GM23338 (cell line): ENCODE measurements at regions not wholly inside any gene's neighbourhood (a gene's known extent, or its start where the extent isn't known, plus 50 kb on each side); places are given as distances from the start of the nearest gene placed in this dataset.

Experiments used
- ATAC-seq: fragments of 200-7000 bp; cut with Tn5 transposase; 3 replicates; pipeline ENCODE4 v1.9.1; 2020
- DNase-seq: peaks from one replicate; pipeline ENCODE4 v3.0.0-alpha.2; 2015; ENCODE audit warnings: low spot score
- H2AFZ ChIP-seq: fragments of 200-600 bp; sonication (generic); 2 replicates; pipeline ENCODE4 v1.8.0; 2016; ENCODE audit warnings: antibody characterized with exemption, mild to moderate bottlenecking, moderate library complexity
- H3F3A ChIP-seq: fragments of 200-600 bp; sonication (generic); replicated peaks from 2 replicates; pipeline ENCODE4 v1.8.0; 2017; ENCODE audit warnings: antibody characterized with exemption, mixed run types, low read depth
- H3K27ac ChIP-seq: fragments of 200-600 bp; sonication (generic); 2 replicates; pipeline ENCODE4 v1.6.1; 2016; ENCODE audit warnings: low read depth
- H3K27me3 ChIP-seq: fragments of 200-600 bp; sonication (generic); 2 replicates; pipeline ENCODE4 v1.8.0; 2016; ENCODE audit warnings: mild to moderate bottlenecking, mixed run types, moderate library complexity; ENCODE audit not compliant: insufficient read depth
- H3K36me3 ChIP-seq: fragments of 200-600 bp; sonication (generic); 2 replicates; pipeline ENCODE4 v1.8.0; 2016; ENCODE audit warnings: mild to moderate bottlenecking; ENCODE audit not compliant: insufficient read depth
- H3K4me1 ChIP-seq: fragments of 200-600 bp; sonication (generic); 2 replicates; pipeline ENCODE4 v1.8.0; 2016; ENCODE audit warnings: mild to moderate bottlenecking, moderate library complexity; ENCODE audit not compliant: insufficient read depth
- H3K4me2 ChIP-seq: fragments of 200-600 bp; sonication (generic); 2 replicates; pipeline ENCODE4 v1.7.1; 2017; ENCODE audit warnings: mixed run types
- H3K4me3 ChIP-seq: fragments of 200-600 bp; sonication (generic); 2 replicates; pipeline ENCODE4 v1.6.1; 2016; ENCODE audit warnings: mixed run types
- H3K79me2 ChIP-seq: fragments of 200-600 bp; sonication (generic); replicated peaks from 2 replicates; pipeline ENCODE4 v1.8.0; 2017; ENCODE audit warnings: mild to moderate bottlenecking; ENCODE audit not compliant: insufficient read depth
- H3K9me2 ChIP-seq: fragments of 200-600 bp; sonication (generic); 2 replicates; pipeline ENCODE4 v1.8.0; 2017; ENCODE audit not compliant: insufficient read depth
- H4K20me1 ChIP-seq: fragments of 200-600 bp; sonication (generic); replicated peaks from 2 replicates; pipeline ENCODE4 v1.8.0; 2017; ENCODE audit warnings: mild to moderate bottlenecking; ENCODE audit not compliant: insufficient read depth
- H3K27ac Mint-ChIP-seq: 2 replicates; pipeline ENCODE4 v1.8.0; 2020; ENCODE audit warnings: inconsistent platforms, mild to moderate bottlenecking, moderate library complexity, mixed read lengths
- H3K27me3 Mint-ChIP-seq: 3 replicates; pipeline ENCODE4 v1.8.0; 2022; ENCODE audit warnings: low read depth, mild to moderate bottlenecking, moderate library complexity, mixed read lengths, inconsistent platforms; ENCODE audit not compliant: insufficient read depth, poor library complexity
- H3K36me3 Mint-ChIP-seq: 3 replicates; pipeline ENCODE4 v1.8.0; 2021; ENCODE audit warnings: low read depth, mild to moderate bottlenecking, inconsistent platforms, moderate library complexity, mixed read lengths
- H3K4me1 Mint-ChIP-seq: 3 replicates; pipeline ENCODE4 v1.8.0; 2020; ENCODE audit warnings: mild to moderate bottlenecking, inconsistent platforms, mixed read lengths
- H3K4me3 Mint-ChIP-seq: 3 replicates; pipeline ENCODE4 v1.8.0; 2021; ENCODE audit warnings: moderate library complexity, mild to moderate bottlenecking, inconsistent platforms, mixed read lengths
- H3K9me3 Mint-ChIP-seq: 3 replicates; pipeline ENCODE4 v1.8.0; 2020; ENCODE audit warnings: moderate library complexity, mild to moderate bottlenecking, inconsistent platforms, mixed read lengths
- EZH2phosphoT487 ChIP-seq: fragments of 200-600 bp; sonication (generic); IDR thresholded peaks from one replicate; pipeline ENCODE4 v1.8.1; 2018; ENCODE audit warnings: antibody characterized with exemption; ENCODE audit not compliant: unreplicated experiment
- JUNB ChIP-seq: IDR thresholded peaks from one replicate; pipeline ENCODE4 v1.6.1; 2016; ENCODE audit warnings: antibody characterized with exemption; ENCODE audit not compliant: unreplicated experiment
- ZNF114 ChIP-seq: fragments of 250-450 bp; sonication (Bioruptor Pico); IDR thresholded peaks from 2 replicates; pipeline ENCODE4 v1.5.0; 2020; ENCODE audit warnings: mild to moderate bottlenecking, moderate library complexity
- ZNF331 ChIP-seq: fragments of 250-450 bp; sonication (Bioruptor Pico); IDR thresholded peaks from 2 replicates; pipeline ENCODE4 v1.5.0; 2020; ENCODE audit warnings: low read depth, mild to moderate bottlenecking, moderate library complexity
- TF ChIP-seq, protein P1 (sequence below): IDR thresholded peaks from 2 replicates; pipeline ENCODE4 v1.6.1; 2016; ENCODE audit warnings: antibody characterized with exemption
- TF ChIP-seq, protein P2 (sequence below), 2 experiments: fragments of 200-600 bp in 1 of 2; sonication (generic) in 1 of 2; conservative IDR thresholded peaks; 2 replicates each; pipeline versions ENCODE4 v1.5.1 to v1.6.1; 2016 to 2017; ENCODE audit warnings: antibody characterized with exemption in 2 of 2, low read depth in 2 of 2, mild to moderate bottlenecking in 2 of 2, moderate library complexity in 1 of 2
- TF ChIP-seq, protein P3 (sequence below): IDR thresholded peaks from one replicate; pipeline ENCODE4 v1.6.1; 2018; ENCODE audit warnings: antibody characterized with exemption; ENCODE audit not compliant: unreplicated experiment

DNA sequence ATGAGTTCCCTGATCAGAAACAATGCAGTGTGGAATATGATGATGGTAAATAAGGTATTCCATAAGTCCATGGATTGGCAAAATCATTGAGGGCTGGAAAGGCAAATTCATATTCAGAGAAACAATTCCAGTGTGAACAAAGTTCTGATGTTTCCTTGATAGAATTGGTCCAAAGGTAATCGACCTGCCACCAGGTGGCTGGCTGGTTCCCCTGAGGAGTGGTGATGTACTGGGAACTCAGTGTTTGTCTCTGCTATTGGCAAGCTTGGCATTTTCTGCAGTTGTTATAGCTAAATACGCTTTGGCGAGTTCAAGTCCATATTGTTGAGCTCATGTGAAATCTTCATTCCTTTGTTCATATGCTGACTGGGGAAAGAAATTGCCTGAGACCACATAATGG, 165.5 kb upstream of the PTGFR start:
- Histone ChIP-seq H3K4me1 (no peaks in the 10 kb centered on the region), H4K20me1 (no peaks in the 10 kb centered on the region), H3K36me3 (no peaks in the 10 kb centered on the region), H2AFZ (no peak overlapping the region), H3K4me2 (no peak overlapping the region), H3K27ac (no peak overlapping the region), H3K27me3 (no peaks in the 10 kb centered on the region), H3K79me2 (no peaks in the 10 kb centered on the region), H3K9me2 (no peaks in the 10 kb centered on the region), H3K4me3 (no peak overlapping the region), H3F3A (no peaks in the 10 kb centered on the region)
- no peak overlapping the region for H3K27ac Mint-ChIP-seq
- no peaks in the 10 kb centered on the region for H3K4me1 Mint-ChIP-seq
- H3K4me3 Mint-ChIP-seq = no peak overlapping the region
- no peak; the same call in 2 of the 3 replicates for ATAC-seq
- H3K9me3 Mint-ChIP-seq = no peaks in the 10 kb centered on the region
- H3K36me3 Mint-ChIP-seq = no peaks in the 10 kb centered on the region
- DNase-seq = peak; percentile 19
- TF ChIP-seq JUNB = no peak
- TF ChIP-seq, protein P1, sequence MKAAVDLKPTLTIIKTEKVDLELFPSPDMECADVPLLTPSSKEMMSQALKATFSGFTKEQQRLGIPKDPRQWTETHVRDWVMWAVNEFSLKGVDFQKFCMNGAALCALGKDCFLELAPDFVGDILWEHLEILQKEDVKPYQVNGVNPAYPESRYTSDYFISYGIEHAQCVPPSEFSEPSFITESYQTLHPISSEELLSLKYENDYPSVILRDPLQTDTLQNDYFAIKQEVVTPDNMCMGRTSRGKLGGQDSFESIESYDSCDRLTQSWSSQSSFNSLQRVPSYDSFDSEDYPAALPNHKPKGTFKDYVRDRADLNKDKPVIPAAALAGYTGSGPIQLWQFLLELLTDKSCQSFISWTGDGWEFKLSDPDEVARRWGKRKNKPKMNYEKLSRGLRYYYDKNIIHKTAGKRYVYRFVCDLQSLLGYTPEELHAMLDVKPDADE = no peak
- TF ChIP-seq, protein P2, sequence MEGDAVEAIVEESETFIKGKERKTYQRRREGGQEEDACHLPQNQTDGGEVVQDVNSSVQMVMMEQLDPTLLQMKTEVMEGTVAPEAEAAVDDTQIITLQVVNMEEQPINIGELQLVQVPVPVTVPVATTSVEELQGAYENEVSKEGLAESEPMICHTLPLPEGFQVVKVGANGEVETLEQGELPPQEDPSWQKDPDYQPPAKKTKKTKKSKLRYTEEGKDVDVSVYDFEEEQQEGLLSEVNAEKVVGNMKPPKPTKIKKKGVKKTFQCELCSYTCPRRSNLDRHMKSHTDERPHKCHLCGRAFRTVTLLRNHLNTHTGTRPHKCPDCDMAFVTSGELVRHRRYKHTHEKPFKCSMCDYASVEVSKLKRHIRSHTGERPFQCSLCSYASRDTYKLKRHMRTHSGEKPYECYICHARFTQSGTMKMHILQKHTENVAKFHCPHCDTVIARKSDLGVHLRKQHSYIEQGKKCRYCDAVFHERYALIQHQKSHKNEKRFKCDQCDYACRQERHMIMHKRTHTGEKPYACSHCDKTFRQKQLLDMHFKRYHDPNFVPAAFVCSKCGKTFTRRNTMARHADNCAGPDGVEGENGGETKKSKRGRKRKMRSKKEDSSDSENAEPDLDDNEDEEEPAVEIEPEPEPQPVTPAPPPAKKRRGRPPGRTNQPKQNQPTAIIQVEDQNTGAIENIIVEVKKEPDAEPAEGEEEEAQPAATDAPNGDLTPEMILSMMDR (conservative IDR thresholded peaks at IDR 0.05; ENCODE audit: low read depth in 2 of 2) = peak; percentile 34 to 57; a peak in 3 of 4 replicates
- TF ChIP-seq, protein P3, sequence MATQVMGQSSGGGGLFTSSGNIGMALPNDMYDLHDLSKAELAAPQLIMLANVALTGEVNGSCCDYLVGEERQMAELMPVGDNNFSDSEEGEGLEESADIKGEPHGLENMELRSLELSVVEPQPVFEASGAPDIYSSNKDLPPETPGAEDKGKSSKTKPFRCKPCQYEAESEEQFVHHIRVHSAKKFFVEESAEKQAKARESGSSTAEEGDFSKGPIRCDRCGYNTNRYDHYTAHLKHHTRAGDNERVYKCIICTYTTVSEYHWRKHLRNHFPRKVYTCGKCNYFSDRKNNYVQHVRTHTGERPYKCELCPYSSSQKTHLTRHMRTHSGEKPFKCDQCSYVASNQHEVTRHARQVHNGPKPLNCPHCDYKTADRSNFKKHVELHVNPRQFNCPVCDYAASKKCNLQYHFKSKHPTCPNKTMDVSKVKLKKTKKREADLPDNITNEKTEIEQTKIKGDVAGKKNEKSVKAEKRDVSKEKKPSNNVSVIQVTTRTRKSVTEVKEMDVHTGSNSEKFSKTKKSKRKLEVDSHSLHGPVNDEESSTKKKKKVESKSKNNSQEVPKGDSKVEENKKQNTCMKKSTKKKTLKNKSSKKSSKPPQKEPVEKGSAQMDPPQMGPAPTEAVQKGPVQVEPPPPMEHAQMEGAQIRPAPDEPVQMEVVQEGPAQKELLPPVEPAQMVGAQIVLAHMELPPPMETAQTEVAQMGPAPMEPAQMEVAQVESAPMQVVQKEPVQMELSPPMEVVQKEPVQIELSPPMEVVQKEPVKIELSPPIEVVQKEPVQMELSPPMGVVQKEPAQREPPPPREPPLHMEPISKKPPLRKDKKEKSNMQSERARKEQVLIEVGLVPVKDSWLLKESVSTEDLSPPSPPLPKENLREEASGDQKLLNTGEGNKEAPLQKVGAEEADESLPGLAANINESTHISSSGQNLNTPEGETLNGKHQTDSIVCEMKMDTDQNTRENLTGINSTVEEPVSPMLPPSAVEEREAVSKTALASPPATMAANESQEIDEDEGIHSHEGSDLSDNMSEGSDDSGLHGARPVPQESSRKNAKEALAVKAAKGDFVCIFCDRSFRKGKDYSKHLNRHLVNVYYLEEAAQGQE = no peak
- no peak for TF ChIP-seq ZNF331
- H3K27me3 Mint-ChIP-seq = no peaks in the 10 kb centered on the region

DNA sequence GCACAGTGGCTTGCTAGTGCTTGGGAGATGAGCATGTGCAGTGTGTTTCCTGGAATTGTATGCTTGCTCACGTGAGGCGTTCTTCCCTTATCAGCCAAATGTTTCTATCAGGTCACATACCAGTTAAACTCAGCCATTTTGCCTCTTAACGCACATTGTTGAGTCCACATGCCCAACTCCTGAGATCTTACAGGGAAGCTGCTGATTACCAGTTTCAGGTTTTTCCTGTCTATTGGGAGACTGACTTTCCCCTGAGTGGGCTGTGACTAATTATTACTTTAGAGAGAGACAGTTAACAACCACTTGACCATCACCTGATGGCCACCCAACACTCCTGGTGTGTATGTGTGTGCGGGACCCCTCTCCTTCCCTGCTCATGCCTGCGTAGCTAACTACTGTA, 161.3 kb upstream of the PTGFR start:
- no peaks in the 10 kb centered on the region for H3K9me3 Mint-ChIP-seq
- no peaks in the 10 kb centered on the region for H3K4me1 ChIP-seq

More for the DNA sequence above, 161.3 kb upstream of the PTGFR start:
- TF ChIP-seq, protein P3 = no peak
- TF ChIP-seq EZH2phosphoT487 (no peak), ZNF114 (no peak)
- no peak overlapping the region for H3K4me3 ChIP-seq
- no peaks in the 10 kb centered on the region for H3K9me2 ChIP-seq
- no peaks in the 10 kb centered on the region for H3F3A ChIP-seq
- Mint-ChIP-seq H3K36me3 (no peaks in the 10 kb centered on the region), H3K4me3 (no peak overlapping the region), H3K27me3 (no peaks in the 10 kb centered on the region), H3K4me1 (no peaks in the 10 kb centered on the region), H3K27ac (no peak overlapping the region)
- H3K27me3 ChIP-seq = no peaks in the 10 kb centered on the region
- H3K79me2 ChIP-seq = no peaks in the 10 kb centered on the region
- no peak for ATAC-seq
- no peak overlapping the region for H3K4me2 ChIP-seq
- no peak for DNase-seq
- H2AFZ ChIP-seq = no peak overlapping the region
- H4K20me1 ChIP-seq = no peaks in the 10 kb centered on the region
- H3K36me3 ChIP-seq = no peaks in the 10 kb centered on the region
- no peak overlapping the region for H3K27ac ChIP-seq
